GM12878 (cell line): ENCODE measurements at regions not wholly inside any gene's neighbourhood (a gene's known extent, or its start where the extent isn't known, plus 50 kb on each side); places are given as distances from the start of the nearest gene placed in this dataset.

Experiments used
- ATAC-seq: fragments of 200-7000 bp; cut with Tn5 transposase; 3 replicates; pipeline ENCODE4 v1.9.1; 2020; ENCODE audit warnings: mild to moderate bottlenecking, moderate library complexity
- BruUV-seq: library from RNA; stranded (reverse); fragments of 400-500 nt; replicated peaks from 2 replicates; lab custom pipeline; 2021; lab: Mats Ljungman, UMichigan
- CTCF ChIA-PET: fragments of 300-600 bp; sonication (Branson Sonifier 250); formaldehyde crosslinking; extraction: SDS; loops from one replicate; lab custom pipeline; 2021; ENCODE audit warnings: inconsistent platforms; lab: Yijun Ruan, JAX
- POLR2A ChIA-PET: fragments of 350-600 bp; formaldehyde crosslinking; extraction: SDS; loops from one replicate; lab custom pipeline; 2021; ENCODE audit warnings: inconsistent platforms; lab: Charles Lee
- RAD21 ChIA-PET: fragments of 300-600 bp; sonication (Branson Sonifier 250); formaldehyde crosslinking; loops from one replicate; lab custom pipeline; 2023; ENCODE audit warnings: antibody characterized with exemption; ENCODE audit not compliant: unreplicated experiment; lab: Charles Lee
- SMC1A ChIA-PET: fragments of 300-600 bp; sonication (Branson Sonifier 250); formaldehyde crosslinking; loops from one replicate; lab custom pipeline; 2023; ENCODE audit not compliant: unreplicated experiment, uncharacterized antibody; lab: Charles Lee
- DNase-seq: peaks from one replicate; pipeline ENCODE4 v3.0.0-alpha.2; 2011; ENCODE audit warnings: low read depth, low spot score
- FAIRE-seq: peaks from 3 replicates; lab custom pipeline; 2011; peaks lifted over from hg19 to GRCh38; lab: Jason Lieb, UNC
- H2AFZ ChIP-seq: 2 replicates; pipeline ENCODE4 v1.6.0; 2011; ENCODE audit warnings: low read depth, low read length, control low read depth; ENCODE audit not compliant: control insufficient read depth
- H3K27ac ChIP-seq: 2 replicates; pipeline ENCODE4 v1.5.1; 2011; ENCODE audit warnings: control low read depth; ENCODE audit not compliant: control insufficient read depth, insufficient read depth
- H3K27me3 ChIP-seq, 2 experiments: replicated peaks in 1 of 2; 2 replicates each; pipeline versions ENCODE4 v1.6.0 to v1.6.1; 2011; ENCODE audit warnings: low read length in 1 of 2; ENCODE audit not compliant: control insufficient read depth in 2 of 2, insufficient read depth in 2 of 2
- H3K36me3 ChIP-seq, 2 experiments: 2 replicates each; pipeline ENCODE4 v1.5.1; 2011; ENCODE audit warnings: low read length in 1 of 2; ENCODE audit not compliant: control insufficient read depth in 2 of 2, insufficient read depth in 2 of 2
- H3K4me1 ChIP-seq: 2 replicates; pipeline ENCODE4 v1.6.1; 2011; ENCODE audit warnings: mild to moderate bottlenecking, low read length, moderate library complexity, mixed read lengths; ENCODE audit not compliant: control insufficient read depth, insufficient read depth
- H3K4me2 ChIP-seq: 2 replicates; pipeline ENCODE4 v1.6.0; 2011; ENCODE audit warnings: control low read depth; ENCODE audit not compliant: control insufficient read depth, insufficient read depth
- H3K4me3 ChIP-seq: fragments of 200-600 bp; sonication (generic); 2 replicates; pipeline ENCODE4 v1.5.1; 2016
- H3K79me2 ChIP-seq: 2 replicates; pipeline ENCODE4 v1.6.0; 2011; ENCODE audit warnings: low read length; ENCODE audit not compliant: control insufficient read depth, insufficient read depth
- H3K9ac ChIP-seq: 2 replicates; pipeline ENCODE4 v1.8.0; 2011; ENCODE audit warnings: low read length, control low read depth, mixed read lengths; ENCODE audit not compliant: control insufficient read depth, insufficient read depth
- H3K9me3 ChIP-seq: replicated peaks from 3 replicates; pipeline ENCODE4 v1.5.1; 2011; ENCODE audit warnings: mild to moderate bottlenecking, low read length; ENCODE audit not compliant: control insufficient read depth, insufficient read depth
- H4K20me1 ChIP-seq: 2 replicates; pipeline ENCODE4 v1.6.0; 2011; ENCODE audit not compliant: control insufficient read depth, insufficient read depth
- BCL3 ChIP-seq: IDR thresholded peaks from 2 replicates; pipeline ENCODE4 v1.6.1; 2011; ENCODE audit warnings: borderline replicate concordance, low read depth, mild to moderate bottlenecking, moderate library complexity, low read length; ENCODE audit not compliant: insufficient read depth, poor library complexity, severe bottlenecking
- CBX3 ChIP-seq: fragments of 200-600 bp; sonication (generic); IDR thresholded peaks from 2 replicates; pipeline ENCODE4 v1.6.1; 2016; ENCODE audit warnings: low read depth, borderline replicate concordance
- CHD4 ChIP-seq: fragments of 200-600 bp; sonication (generic); IDR thresholded peaks from 2 replicates; pipeline ENCODE4 v1.6.1; 2016; ENCODE audit warnings: mild to moderate bottlenecking
- CREM ChIP-seq: IDR thresholded peaks from 2 replicates; pipeline ENCODE4 v1.6.1; 2014; ENCODE audit warnings: antibody characterized with exemption, low read depth
- E2F4 ChIP-seq: IDR thresholded peaks from 2 replicates; pipeline ENCODE4 v1.6.1; 2012; ENCODE audit warnings: low read depth, low read length, improper control_type of control experiment
- GABPA ChIP-seq: IDR thresholded peaks from 2 replicates; pipeline ENCODE4 v1.6.1; 2014; ENCODE audit warnings: antibody characterized with exemption, low read depth, mild to moderate bottlenecking, inconsistent platforms
- IRF3 ChIP-seq: fragments of 450-650 bp; IDR thresholded peaks from 2 replicates; pipeline ENCODE4 v1.6.1; 2014; ENCODE audit warnings: mild to moderate bottlenecking
- IRF4 ChIP-seq: IDR thresholded peaks from 2 replicates; pipeline ENCODE4 v1.6.1; 2011; ENCODE audit warnings: low read depth, low read length
- IRF5 ChIP-seq: fragments of 450-650 bp; IDR thresholded peaks from 2 replicates; pipeline ENCODE4 v1.6.1; 2017; ENCODE audit warnings: borderline replicate concordance
- KAT2A ChIP-seq: conservative IDR thresholded peaks from 2 replicates; pipeline ENCODE4 v1.6.1; 2011; ENCODE audit warnings: low read depth, low read length; ENCODE audit not compliant: control insufficient read depth
- PML ChIP-seq: IDR thresholded peaks from 2 replicates; pipeline ENCODE4 v1.6.1; 2012; ENCODE audit warnings: low read length, inconsistent platforms
- REST ChIP-seq: IDR thresholded peaks from 2 replicates; pipeline ENCODE4 v1.6.1; 2012; ENCODE audit warnings: mild to moderate bottlenecking, low read depth, low read length
- TCF12 ChIP-seq: IDR thresholded peaks from 2 replicates; pipeline ENCODE4 v1.6.1; 2011; ENCODE audit warnings: low read depth, mild to moderate bottlenecking, low read length
- TCF7 ChIP-seq: IDR thresholded peaks from 2 replicates; pipeline ENCODE4 v1.6.1; 2014; ENCODE audit warnings: antibody characterized with exemption, borderline replicate concordance
- WGBS: methylation state at CpG from one replicate; pipeline ENCODE4 v1.1.6; 2016; ENCODE audit warnings: low lambda C conversion rate; ENCODE audit not compliant: insufficient replicate concordance, insufficient coverage; ENCODE audit errors: missing lambda C conversion rate; 5-methylcytosine and 5-hydroxymethylcytosine counted together
- in situ Hi-C: fragments of 300-500 bp; cut with MboI; formaldehyde crosslinking; loops from 9 replicates; pipeline ENCODE4 v1.14.3; 2018; ENCODE audit warnings: mixed read lengths
- intact Hi-C: fragments of 100-400 bp; cut with micrococcal nuclease; formaldehyde crosslinking; loops from one replicate; pipeline ENCODE4 v1.14.2; 2022; ENCODE audit not compliant: unreplicated experiment

GRCh38 chr3:117761703-117762620 lies 1052.4 kb downstream of the TUSC7 start:
- no peak overlapping the region for H2AFZ ChIP-seq
- no peak for DNase-seq
- H3K27me3 ChIP-seq: no peaks in the 10 kb centered on the region; a peak in 1 of 4 replicates
- H4K20me1 ChIP-seq: no peaks in the 10 kb centered on the region
- no peak overlapping the region for H3K9ac ChIP-seq
- SMC1A ChIA-PET: no interaction called here
- no peaks in the 10 kb centered on the region for H3K79me2 ChIP-seq
- no peak for FAIRE-seq
- no peaks in the 10 kb centered on the region for H3K4me1 ChIP-seq
- H3K4me2 ChIP-seq: no peak overlapping the region
- intact Hi-C loops (no loop called here), in situ Hi-C loops (no loop called here)
- RAD21 ChIA-PET: no interaction called here
- 0% methylated on average over 4 of the region's 4 CpGs for WGBS
- no peak overlapping the region for H3K27ac ChIP-seq
- no peaks in the 10 kb centered on the region for H3K9me3 ChIP-seq
- BruUV-seq: no TSS peak
- POLR2A ChIA-PET: no interaction called here
- ATAC-seq: no peak
- no peaks in the 10 kb centered on the region for H3K36me3 ChIP-seq
- CTCF ChIA-PET: no interaction called here
- no peak overlapping the region for H3K4me3 ChIP-seq
- no peak for TF ChIP-seq CBX3
- TF ChIP-seq KAT2A: no peak
- no peak for TF ChIP-seq E2F4
- TF ChIP-seq REST: no peak
- no peak for TF ChIP-seq PML
- no peak for TF ChIP-seq IRF4
- TF ChIP-seq CHD4: no peak
- TF ChIP-seq BCL3: no peak
- TF ChIP-seq TCF12: no peak
- no peak for TF ChIP-seq IRF5
- no peak for TF ChIP-seq GABPA
- TF ChIP-seq TCF7: no peak
- TF ChIP-seq CREM: no peak
- TF ChIP-seq IRF3: no peak
